Glutamatergic neuron (in vitro differentiated cells): ENCODE measurements at regions not wholly inside any gene's neighbourhood (a gene's known extent, or its start where the extent isn't known, plus 50 kb on each side); places are given as distances from the start of the nearest gene placed in this dataset.

Experiments used
- DNase-seq: peaks from one replicate; pipeline ENCODE4 v3.0.0; 2022
- H3K27ac Mint-ChIP-seq: one replicate; pipeline ENCODE4 v1.8.0; 2020; ENCODE audit warnings: mild to moderate bottlenecking, mixed read lengths, inconsistent platforms; ENCODE audit not compliant: unreplicated experiment
- H3K27me3 Mint-ChIP-seq: one replicate; pipeline ENCODE4 v1.8.0; 2020; ENCODE audit warnings: mild to moderate bottlenecking, moderate library complexity, mixed read lengths, inconsistent platforms; ENCODE audit not compliant: unreplicated experiment
- H3K36me3 Mint-ChIP-seq: one replicate; pipeline ENCODE4 v1.8.0; 2020; ENCODE audit warnings: mild to moderate bottlenecking, mixed read lengths, inconsistent platforms; ENCODE audit not compliant: unreplicated experiment
- H3K4me1 Mint-ChIP-seq: one replicate; pipeline ENCODE4 v1.8.0; 2020; ENCODE audit warnings: mild to moderate bottlenecking, low read depth, mixed read lengths, inconsistent platforms; ENCODE audit not compliant: unreplicated experiment
- H3K4me3 Mint-ChIP-seq: one replicate; pipeline ENCODE4 v1.8.0; 2020; ENCODE audit warnings: mild to moderate bottlenecking, mixed read lengths, inconsistent platforms; ENCODE audit not compliant: unreplicated experiment
- H3K9me3 Mint-ChIP-seq: one replicate; pipeline ENCODE4 v1.8.0; 2020; ENCODE audit warnings: mild to moderate bottlenecking, moderate library complexity, mixed read lengths, inconsistent platforms; ENCODE audit not compliant: unreplicated experiment
- TF ChIP-seq, protein P1 (sequence below): fragments of 200-600 bp; sonication (generic); IDR thresholded peaks from one replicate; pipeline ENCODE4 v1.5.0; 2021; ENCODE audit not compliant: partially characterized antibody, unreplicated experiment

- Mint-ChIP-seq H3K27ac (no peak overlapping the region), H3K36me3 (no peaks in the 10 kb centered on the region), H3K4me1 (no peaks in the 10 kb centered on the region), H3K4me3 (no peak overlapping the region), H3K9me3 (no peaks in the 10 kb centered on the region), H3K27me3 (no peaks in the 10 kb centered on the region)
- DNase-seq: no peak
- TF ChIP-seq, protein P1, sequence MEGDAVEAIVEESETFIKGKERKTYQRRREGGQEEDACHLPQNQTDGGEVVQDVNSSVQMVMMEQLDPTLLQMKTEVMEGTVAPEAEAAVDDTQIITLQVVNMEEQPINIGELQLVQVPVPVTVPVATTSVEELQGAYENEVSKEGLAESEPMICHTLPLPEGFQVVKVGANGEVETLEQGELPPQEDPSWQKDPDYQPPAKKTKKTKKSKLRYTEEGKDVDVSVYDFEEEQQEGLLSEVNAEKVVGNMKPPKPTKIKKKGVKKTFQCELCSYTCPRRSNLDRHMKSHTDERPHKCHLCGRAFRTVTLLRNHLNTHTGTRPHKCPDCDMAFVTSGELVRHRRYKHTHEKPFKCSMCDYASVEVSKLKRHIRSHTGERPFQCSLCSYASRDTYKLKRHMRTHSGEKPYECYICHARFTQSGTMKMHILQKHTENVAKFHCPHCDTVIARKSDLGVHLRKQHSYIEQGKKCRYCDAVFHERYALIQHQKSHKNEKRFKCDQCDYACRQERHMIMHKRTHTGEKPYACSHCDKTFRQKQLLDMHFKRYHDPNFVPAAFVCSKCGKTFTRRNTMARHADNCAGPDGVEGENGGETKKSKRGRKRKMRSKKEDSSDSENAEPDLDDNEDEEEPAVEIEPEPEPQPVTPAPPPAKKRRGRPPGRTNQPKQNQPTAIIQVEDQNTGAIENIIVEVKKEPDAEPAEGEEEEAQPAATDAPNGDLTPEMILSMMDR: no peak
Measured at GRCh38 chr4:159652871-159653270, 550.0 kb downstream of the RAPGEF2 start.

GRCh38 chr4:159655547-159655946 is 552.7 kb downstream of the RAPGEF2 start:
- no peaks in the 10 kb centered on the region for H3K9me3 Mint-ChIP-seq
- no peak overlapping the region for H3K4me3 Mint-ChIP-seq
- no peaks in the 10 kb centered on the region for H3K27me3 Mint-ChIP-seq
- DNase-seq: no peak
- TF ChIP-seq, protein P1: no peak
- no peaks in the 10 kb centered on the region for H3K36me3 Mint-ChIP-seq
- no peaks in the 10 kb centered on the region for H3K4me1 Mint-ChIP-seq
- no peak overlapping the region for H3K27ac Mint-ChIP-seq

DNA sequence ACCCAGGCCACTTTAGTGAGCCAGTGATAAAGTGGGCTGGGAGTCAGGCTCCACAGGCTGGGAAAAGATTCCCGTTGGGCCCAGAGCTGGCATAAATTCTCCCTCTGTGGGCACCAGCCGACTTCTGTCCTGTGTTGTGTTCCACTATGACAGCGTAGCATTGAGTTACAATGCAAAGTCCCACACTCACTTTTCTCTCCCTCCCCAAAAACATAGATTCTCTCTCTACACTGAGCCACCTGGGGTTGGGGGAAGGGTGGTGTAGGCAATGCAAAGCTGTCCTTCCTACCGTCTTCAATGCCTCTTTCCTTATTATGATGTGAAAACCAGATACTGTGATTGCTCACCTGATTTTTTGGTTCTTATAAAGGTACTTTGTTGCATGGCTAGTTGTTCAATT is 566.2 kb downstream of the RAPGEF2 start:
- TF ChIP-seq, protein P1: no peak
- Mint-ChIP-seq H3K27ac (no peak overlapping the region), H3K9me3 (no peaks in the 10 kb centered on the region), H3K36me3 (no peaks in the 10 kb centered on the region), H3K27me3 (no peaks in the 10 kb centered on the region), H3K4me3 (no peak overlapping the region), H3K4me1 (no peaks in the 10 kb centered on the region)
- no peak for DNase-seq

GRCh38 chr4:159673221-159673620 is 570.3 kb downstream of the RAPGEF2 start:
- Mint-ChIP-seq H3K27me3 (no peaks in the 10 kb centered on the region), H3K27ac (no peak overlapping the region), H3K4me3 (no peak overlapping the region), H3K4me1 (no peaks in the 10 kb centered on the region), H3K36me3 (no peaks in the 10 kb centered on the region), H3K9me3 (no peaks in the 10 kb centered on the region)
- TF ChIP-seq, protein P1: no peak
- DNase-seq: no peak

DNA sequence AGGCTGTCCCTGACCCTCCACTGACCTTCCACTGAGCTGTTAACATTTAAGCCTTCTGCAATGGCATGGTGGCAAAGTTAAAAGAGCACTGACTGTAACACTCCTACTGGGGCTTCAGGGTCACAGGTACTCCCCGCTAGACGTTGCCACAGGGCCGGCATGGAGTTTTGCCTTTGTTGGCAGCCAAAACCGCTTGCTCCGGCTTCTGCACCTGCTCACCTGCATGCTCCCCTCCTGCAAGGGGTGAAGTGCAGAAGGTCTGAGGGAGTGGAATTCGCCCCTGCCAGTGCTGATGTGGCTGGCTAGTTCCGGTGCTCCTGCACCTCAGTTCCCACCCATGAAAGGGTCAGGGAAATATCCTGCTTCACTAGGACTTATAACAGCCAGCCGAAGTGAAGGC is 571.4 kb downstream of the RAPGEF2 start:
- DNase-seq: no peak
- Mint-ChIP-seq H3K27me3 (no peaks in the 10 kb centered on the region), H3K36me3 (no peaks in the 10 kb centered on the region), H3K4me3 (no peak overlapping the region), H3K4me1 (no peaks in the 10 kb centered on the region), H3K27ac (no peak overlapping the region), H3K9me3 (no peaks in the 10 kb centered on the region)
- TF ChIP-seq, protein P1: no peak
